NB4 (cell line): ENCODE measurements at regions not wholly inside any gene's neighbourhood (a gene's known extent, or its start where the extent isn't known, plus 50 kb on each side); places are given as distances from the start of the nearest gene placed in this dataset.

ENCODE experiments used
- MYC ChIP-seq: IDR thresholded peaks from 2 replicates; pipeline ENCODE4 v1.6.1; 2011; ENCODE audit warnings: low read depth, low read length
- POLR2A ChIP-seq: IDR thresholded peaks from 2 replicates; pipeline ENCODE4 v1.6.1; 2011; ENCODE audit warnings: mild to moderate bottlenecking; ENCODE audit not compliant: insufficient read length; ENCODE audit errors: extremely low read depth
- TF ChIP-seq, protein P1 (sequence below): IDR thresholded peaks from one replicate; pipeline ENCODE4 v1.5.1; 2012; ENCODE audit warnings: low read depth, low read length
- TF ChIP-seq, protein P2 (sequence below): IDR thresholded peaks from 2 replicates; pipeline ENCODE4 v1.6.1; 2011; ENCODE audit warnings: low read depth, low read length

DNA sequence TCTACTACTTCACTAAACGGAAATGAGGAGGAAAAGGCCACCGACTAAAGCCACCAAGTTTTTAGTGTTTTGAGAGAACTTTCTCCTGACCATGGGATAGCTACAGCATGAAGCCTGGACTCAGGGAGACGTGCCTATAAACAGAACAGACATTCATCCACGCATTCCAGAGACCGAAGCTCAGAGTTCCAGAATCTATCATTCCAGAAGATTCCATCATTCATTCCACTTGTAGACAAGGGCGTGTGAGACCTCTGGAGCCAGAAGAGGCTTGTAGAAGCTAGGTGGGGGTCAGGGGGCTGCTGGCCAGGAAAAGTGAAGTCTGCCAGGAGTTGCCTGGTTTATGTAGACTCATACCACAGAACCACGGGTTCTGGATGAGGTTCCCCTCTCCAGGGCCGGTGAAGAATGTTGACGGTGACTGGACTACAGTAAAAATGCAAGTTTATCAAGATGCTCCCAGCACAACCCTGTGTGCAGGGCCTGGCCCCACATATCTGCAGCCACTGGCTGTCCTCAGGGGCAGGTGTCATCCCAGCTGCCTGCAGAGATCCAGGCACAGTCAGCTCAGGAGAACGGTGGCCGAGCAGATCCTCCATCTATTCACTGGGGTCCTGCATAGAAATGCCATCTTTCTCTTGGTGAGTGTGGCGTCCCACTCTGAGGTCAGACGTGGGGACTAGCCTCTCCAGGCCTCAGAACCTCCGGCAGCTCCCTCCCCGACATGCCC, 215.7 kb downstream of the USP6NL start:
- TF ChIP-seq, protein P1, sequence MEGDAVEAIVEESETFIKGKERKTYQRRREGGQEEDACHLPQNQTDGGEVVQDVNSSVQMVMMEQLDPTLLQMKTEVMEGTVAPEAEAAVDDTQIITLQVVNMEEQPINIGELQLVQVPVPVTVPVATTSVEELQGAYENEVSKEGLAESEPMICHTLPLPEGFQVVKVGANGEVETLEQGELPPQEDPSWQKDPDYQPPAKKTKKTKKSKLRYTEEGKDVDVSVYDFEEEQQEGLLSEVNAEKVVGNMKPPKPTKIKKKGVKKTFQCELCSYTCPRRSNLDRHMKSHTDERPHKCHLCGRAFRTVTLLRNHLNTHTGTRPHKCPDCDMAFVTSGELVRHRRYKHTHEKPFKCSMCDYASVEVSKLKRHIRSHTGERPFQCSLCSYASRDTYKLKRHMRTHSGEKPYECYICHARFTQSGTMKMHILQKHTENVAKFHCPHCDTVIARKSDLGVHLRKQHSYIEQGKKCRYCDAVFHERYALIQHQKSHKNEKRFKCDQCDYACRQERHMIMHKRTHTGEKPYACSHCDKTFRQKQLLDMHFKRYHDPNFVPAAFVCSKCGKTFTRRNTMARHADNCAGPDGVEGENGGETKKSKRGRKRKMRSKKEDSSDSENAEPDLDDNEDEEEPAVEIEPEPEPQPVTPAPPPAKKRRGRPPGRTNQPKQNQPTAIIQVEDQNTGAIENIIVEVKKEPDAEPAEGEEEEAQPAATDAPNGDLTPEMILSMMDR, result no peak
- TF ChIP-seq MYC, result no peak
- no peak for TF ChIP-seq POLR2A
- TF ChIP-seq, protein P2, sequence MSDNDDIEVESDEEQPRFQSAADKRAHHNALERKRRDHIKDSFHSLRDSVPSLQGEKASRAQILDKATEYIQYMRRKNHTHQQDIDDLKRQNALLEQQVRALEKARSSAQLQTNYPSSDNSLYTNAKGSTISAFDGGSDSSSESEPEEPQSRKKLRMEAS, result no peak
